ENCODE measurements at regions not wholly inside any gene's neighbourhood (a gene's known extent, or its start where the extent isn't known, plus 50 kb on each side); places are given as distances from the start of the nearest gene placed in this dataset.
"Not testable (repeated sequence)": the region's sequence is repeated elsewhere in the genome, so short reads cannot be mapped to it uniquely, and the experiment has no call there.

GRCh38 chr2:192499476-192499875 lies 304.7 kb upstream of the TMEFF2 start:
- DNase-seq (ENCODE audit: low spot score) (no peak), ATAC-seq (no peak)

- no peak for DNase-seq (ENCODE audit: low spot score)
- no peak for ATAC-seq
Observed at GRCh38 chr2:192498747-192499146, 304.0 kb upstream of the TMEFF2 start.

- not testable (repeated sequence) for DNase-seq (ENCODE audit: low spot score); ATAC-seq
Observed at GRCh38 chr2:192488158-192488557, 293.4 kb upstream of the TMEFF2 start.

- no peak for ATAC-seq
Observed at GRCh38 chr2:192487636-192488035, 292.9 kb upstream of the TMEFF2 start.

GRCh38 chr2:192484903-192485302 lies 290.2 kb upstream of the TMEFF2 start:
- no peak for ATAC-seq
- no peak for DNase-seq (ENCODE audit: low spot score)

More at GRCh38 chr2:192487636-192488035, 292.9 kb upstream of the TMEFF2 start:
- DNase-seq (ENCODE audit: low spot score): no peak

- ATAC-seq: no peak
- DNase-seq (ENCODE audit: low spot score): no peak
Observed at GRCh38 chr2:192480984-192481383, 286.3 kb upstream of the TMEFF2 start.

DNA sequence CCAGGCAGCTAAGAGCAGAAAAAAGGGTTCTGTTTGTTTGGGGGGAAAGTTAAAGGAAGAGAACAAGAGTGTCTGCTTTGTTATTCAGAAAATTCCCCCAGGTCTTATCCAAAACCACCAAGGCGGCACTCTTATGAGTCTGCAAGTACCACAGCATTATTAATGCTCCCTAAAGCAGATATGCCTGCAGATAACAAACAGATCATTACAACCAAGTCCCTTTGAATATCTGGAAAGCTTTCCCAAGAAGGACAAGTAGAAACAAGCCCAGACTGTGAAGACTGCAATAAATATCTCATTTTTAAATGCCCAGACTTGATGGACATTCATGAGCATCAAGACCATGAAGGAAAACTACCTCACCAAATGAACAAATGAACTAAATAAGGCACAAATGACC lies 278.6 kb upstream of the TMEFF2 start:
- ATAC-seq: no peak
- no peak for DNase-seq (ENCODE audit: low spot score)

DNA sequence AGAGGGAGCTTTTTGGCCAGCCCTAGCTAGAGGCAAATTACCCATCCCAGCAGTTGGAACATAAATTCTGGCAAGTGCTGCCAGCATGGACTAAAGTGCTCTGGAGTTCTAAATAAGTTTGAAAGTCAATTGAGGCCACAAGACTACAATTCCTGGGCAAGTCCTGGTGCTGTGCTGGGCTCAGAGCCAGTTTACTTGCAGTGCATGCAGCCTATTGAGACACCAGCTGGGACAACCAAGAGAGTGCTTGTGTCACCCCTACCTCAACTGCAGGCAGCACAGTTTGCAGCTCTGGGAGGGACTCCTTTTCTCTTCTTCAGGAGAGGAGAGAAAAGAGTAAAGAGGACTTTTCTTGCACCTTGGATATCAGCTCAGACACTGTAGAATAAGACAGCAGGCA lies 277.2 kb upstream of the TMEFF2 start:
- DNase-seq (ENCODE audit: low spot score): no peak

DNA sequence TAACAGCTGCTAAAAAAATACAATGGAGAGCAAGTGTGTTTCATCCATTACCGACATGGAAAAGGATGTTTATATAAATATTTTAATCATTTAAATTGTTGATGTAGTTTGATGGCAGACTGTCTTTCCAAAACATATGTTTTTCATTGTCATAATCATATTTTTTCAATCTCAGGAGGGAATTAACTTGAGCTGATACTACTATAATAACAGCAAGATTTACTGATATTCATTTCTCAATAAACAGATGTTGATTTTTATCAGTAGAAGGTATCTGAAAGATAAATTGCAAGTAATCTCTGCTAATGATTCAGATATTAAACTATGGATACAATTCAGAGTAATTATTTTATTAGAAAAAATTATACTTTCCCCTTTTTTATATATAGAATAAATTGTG lies 274.9 kb upstream of the TMEFF2 start:
- ATAC-seq (no peak), DNase-seq (ENCODE audit: low spot score) (no peak)

More for the DNA sequence above, 277.2 kb upstream of the TMEFF2 start:
- no peak for ATAC-seq

GRCh38 chr2:192467953-192468660 lies 273.4 kb upstream of the TMEFF2 start:
- DNase-seq (ENCODE audit: low spot score): no peak

GRCh38 chr2:192465141-192465540 lies 270.4 kb upstream of the TMEFF2 start:
- peak; percentile 92 for ATAC-seq
- DNase-seq (ENCODE audit: low spot score): no peak

More at GRCh38 chr2:192467953-192468660, 273.4 kb upstream of the TMEFF2 start:
- ATAC-seq: no peak

DNA sequence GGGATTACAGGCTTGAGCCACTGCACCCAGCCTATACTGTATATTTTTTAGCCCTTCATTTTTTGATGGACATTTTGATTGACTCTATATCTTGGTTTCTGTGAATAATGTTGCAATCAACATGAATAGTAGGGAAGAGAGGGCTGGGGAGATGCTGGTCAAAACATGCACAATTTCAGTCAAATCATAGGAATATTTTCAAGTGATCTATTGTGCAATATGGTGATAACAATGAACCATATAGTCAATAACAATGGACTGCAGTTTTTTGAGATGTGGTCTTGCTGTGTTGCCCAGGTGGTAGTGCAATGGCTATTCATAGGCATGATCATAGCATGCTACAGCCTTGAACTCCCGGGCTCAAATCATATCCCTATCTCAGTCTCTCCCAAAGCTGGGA lies 264.7 kb upstream of the TMEFF2 start:
- ATAC-seq: no peak
- DNase-seq (ENCODE audit: low spot score): no peak

DNA sequence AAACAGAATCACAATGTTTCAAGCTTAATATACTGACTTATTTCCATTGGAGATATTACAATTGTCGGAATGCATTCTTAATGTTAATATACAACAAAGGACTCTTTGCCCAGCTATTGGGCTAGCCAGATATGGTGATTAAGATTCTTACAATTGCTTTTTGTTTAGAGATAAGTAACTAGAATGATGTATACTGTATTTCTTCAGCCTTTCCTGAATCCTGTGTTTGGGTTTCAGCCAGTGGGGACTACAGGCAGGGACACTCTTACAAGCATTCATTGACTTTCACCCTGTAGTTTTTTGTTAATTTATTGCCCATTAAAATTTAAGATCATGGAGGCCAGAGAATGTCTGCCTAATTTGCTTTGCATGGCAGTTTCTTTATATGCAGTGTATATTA lies 254.1 kb upstream of the TMEFF2 start:
- DNase-seq (ENCODE audit: low spot score): no peak
- ATAC-seq: no peak

DNA sequence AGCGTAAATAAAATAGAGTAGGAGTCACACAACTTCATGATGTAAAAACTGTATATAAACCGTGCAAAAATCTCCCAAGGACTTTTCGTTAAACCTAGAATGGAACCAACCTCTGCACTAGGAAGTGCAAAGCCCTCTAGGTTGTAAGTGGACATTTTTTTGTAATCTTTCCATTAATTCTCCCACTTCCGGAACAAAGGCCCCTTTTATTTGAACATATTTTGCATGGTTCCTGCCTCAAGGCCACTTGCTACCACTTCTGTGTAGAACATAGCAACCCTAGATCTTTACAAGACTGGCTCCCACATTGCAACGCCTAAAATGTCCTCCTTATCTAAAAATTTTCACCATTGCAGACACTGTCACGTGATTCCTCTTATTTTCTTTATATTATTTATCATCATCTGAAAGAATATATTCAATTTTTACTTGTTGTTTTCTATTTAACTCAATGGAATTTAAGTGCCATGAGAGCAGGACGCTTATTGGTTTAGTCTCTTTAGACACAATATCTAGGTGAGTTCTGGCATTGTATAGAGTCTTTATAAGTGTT lies 249.6 kb upstream of the TMEFF2 start:
- ATAC-seq (no peak), DNase-seq (ENCODE audit: low spot score) (no peak)

DNA sequence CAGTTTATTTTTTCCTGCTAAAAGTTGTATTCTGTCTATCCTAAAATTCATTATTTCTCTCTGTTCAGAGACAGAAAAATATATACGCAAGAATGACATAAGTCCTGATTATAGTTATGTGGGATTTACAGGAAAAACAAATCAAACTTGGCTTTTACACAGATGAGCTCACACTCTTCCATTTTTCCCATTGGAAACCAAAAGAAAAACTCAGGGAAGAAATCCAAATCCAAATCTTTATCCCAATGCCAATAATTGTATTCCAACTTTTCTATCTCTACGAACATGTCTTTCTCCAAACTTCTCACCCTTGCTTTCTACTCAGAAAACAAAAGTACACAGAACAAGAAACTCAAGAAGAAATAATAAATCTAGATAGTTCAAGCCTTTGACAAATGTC lies 249.1 kb upstream of the TMEFF2 start:
- ATAC-seq: no peak
- DNase-seq (ENCODE audit: low spot score): no peak

GRCh38 chr2:192438239-192438638 lies 243.5 kb upstream of the TMEFF2 start:
- no peak for DNase-seq (ENCODE audit: low spot score)
- ATAC-seq: no peak

- ATAC-seq: no peak
- no peak for DNase-seq (ENCODE audit: low spot score)
Observed at GRCh38 chr2:192437653-192438052, 242.9 kb upstream of the TMEFF2 start.

- DNase-seq (ENCODE audit: low spot score) (no peak), ATAC-seq (peak; percentile 95)
Observed at GRCh38 chr2:192424243-192424642, 229.5 kb upstream of the TMEFF2 start.

- DNase-seq (ENCODE audit: low spot score): no peak
Observed at GRCh38 chr2:192419786-192420185, 225.1 kb upstream of the TMEFF2 start.

GRCh38 chr2:192416060-192416459 lies 221.3 kb upstream of the TMEFF2 start:
- DNase-seq (ENCODE audit: low spot score) (no peak), ATAC-seq (no peak)

More at GRCh38 chr2:192419786-192420185, 225.1 kb upstream of the TMEFF2 start:
- ATAC-seq: no peak

DNA sequence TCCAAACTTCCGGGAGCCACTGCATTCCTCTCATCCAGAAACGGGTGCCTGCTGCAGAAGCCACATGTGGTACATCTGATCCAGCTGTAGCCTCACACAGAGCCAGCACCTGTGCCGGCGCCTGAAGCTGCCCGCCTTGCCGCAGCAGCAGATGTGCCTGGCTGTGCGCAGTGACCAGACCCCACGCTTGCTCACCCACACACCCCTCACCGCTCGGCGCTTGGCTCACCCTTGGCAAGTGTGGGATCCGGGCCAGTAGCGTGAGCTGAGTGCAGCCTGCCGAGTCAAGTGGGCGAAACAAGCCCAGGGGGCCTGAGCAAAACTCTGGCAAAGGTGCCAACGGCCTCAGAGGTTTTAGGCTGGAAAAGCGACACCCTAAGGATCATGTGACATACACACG lies 220.1 kb upstream of the TMEFF2 start:
- ATAC-seq: no peak
- DNase-seq (ENCODE audit: low spot score): no peak

GRCh38 chr2:192413812-192414681 lies 219.3 kb upstream of the TMEFF2 start:
- DNase-seq (ENCODE audit: low spot score): no peak
- ATAC-seq: no peak
